ENCODE measurements at regions not wholly inside any gene's neighbourhood (a gene's known extent, or its start where the extent isn't known, plus 50 kb on each side); places are given as distances from the start of the nearest gene placed in this dataset.

DNA sequence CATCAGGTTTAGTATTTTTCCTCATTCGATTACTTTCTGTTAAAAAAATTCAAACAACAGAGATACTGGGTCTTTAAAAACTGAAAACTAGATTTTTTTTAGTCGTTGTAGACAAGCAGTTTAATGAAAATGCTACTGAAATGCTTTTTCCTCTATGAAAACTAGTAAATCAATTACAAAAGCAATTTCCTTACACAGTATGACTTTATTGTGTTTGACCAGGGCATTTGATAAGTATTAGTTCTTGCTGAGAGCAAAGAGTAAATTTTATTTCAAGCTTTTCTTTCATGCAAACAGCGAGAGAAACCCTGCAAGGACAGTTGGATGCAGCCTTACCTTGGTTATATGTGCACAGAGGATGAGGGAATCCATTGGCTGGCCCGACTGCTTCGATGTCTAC lies 308.5 kb downstream of the MAT2B start:
- H3K79me2 ChIP-seq (ENCODE audit: insufficient read depth, low read length) = no peaks in the 10 kb centered on the region

DNA sequence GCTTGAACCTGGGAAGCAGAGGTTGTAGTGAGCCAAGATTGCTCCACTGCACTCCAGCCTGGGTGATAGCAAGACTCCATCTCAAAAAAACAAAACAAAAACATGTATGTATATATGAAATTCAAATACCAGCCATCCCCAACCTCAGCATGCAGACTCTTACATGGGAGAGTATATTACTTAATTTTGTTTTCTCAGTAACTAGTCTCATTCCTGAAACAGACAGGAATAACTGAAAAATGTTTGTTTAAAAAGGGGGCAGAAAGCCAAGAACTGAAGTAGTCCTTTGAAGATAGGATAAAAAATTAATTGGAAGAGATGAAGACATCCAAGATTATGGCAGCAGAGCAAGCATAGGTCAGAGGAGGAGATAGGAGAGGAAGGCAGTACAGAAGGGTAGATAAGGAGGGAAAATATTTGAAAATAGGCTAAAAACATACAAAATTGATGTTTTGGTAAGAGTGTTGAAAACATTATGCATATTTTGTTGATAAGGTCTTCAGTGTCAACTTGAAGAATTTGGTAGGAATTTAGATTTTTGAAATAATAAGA lies 309.9 kb downstream of the MAT2B start:
- Histone ChIP-seq H3K9ac (ENCODE audit: low read length) (no peak overlapping the region), H3K36me3 (ENCODE audit: low read length) (no peaks in the 10 kb centered on the region), H3K9me2 (replicated peaks; ENCODE audit: insufficient read depth, low read length) (no peaks in the 10 kb centered on the region), H3K9me3 (ENCODE audit: insufficient read depth, low read length) (no peaks in the 10 kb centered on the region), H3K4me3 (ENCODE audit: insufficient read depth, low read length, poor library complexity, severe bottlenecking) (no peak overlapping the region), H4K20me1 (ENCODE audit: low read depth, low read length) (no peaks in the 10 kb centered on the region), H3K27ac (ENCODE audit: low read depth, low read length) (no peak overlapping the region), H3F3A (ENCODE audit: insufficient read depth) (no peaks in the 10 kb centered on the region), H2AFZ (ENCODE audit: low read depth, low read length, severe bottlenecking) (no peak overlapping the region), H3K27me3 (ENCODE audit: low read length) (no peaks in the 10 kb centered on the region), H3K4me2 (ENCODE audit: low read depth, low read length, poor library complexity, severe bottlenecking) (no peak overlapping the region), H3K79me2 (ENCODE audit: insufficient read depth, low read length) (no peaks in the 10 kb centered on the region)
- TF ChIP-seq, protein P1, sequence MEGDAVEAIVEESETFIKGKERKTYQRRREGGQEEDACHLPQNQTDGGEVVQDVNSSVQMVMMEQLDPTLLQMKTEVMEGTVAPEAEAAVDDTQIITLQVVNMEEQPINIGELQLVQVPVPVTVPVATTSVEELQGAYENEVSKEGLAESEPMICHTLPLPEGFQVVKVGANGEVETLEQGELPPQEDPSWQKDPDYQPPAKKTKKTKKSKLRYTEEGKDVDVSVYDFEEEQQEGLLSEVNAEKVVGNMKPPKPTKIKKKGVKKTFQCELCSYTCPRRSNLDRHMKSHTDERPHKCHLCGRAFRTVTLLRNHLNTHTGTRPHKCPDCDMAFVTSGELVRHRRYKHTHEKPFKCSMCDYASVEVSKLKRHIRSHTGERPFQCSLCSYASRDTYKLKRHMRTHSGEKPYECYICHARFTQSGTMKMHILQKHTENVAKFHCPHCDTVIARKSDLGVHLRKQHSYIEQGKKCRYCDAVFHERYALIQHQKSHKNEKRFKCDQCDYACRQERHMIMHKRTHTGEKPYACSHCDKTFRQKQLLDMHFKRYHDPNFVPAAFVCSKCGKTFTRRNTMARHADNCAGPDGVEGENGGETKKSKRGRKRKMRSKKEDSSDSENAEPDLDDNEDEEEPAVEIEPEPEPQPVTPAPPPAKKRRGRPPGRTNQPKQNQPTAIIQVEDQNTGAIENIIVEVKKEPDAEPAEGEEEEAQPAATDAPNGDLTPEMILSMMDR (IDR thresholded peaks at IDR 0.05; ENCODE audit: insufficient read depth, low read length, poor library complexity, severe bottlenecking) = no peak
- no peak for TF ChIP-seq EZH2phosphoT487 (conservative IDR thresholded peaks at IDR 0.05; ENCODE audit: low read length)

More for the DNA sequence above, 308.5 kb downstream of the MAT2B start:
- H4K20me1 ChIP-seq (ENCODE audit: low read depth, low read length) = no peaks in the 10 kb centered on the region
- no peak overlapping the region for H3K4me3 ChIP-seq (ENCODE audit: insufficient read depth, low read length, poor library complexity, severe bottlenecking)
- H3K4me2 ChIP-seq (ENCODE audit: low read depth, low read length, poor library complexity, severe bottlenecking) = no peak overlapping the region
- H3K27ac ChIP-seq (ENCODE audit: low read depth, low read length) = no peak overlapping the region
- no peaks in the 10 kb centered on the region for H3F3A ChIP-seq (ENCODE audit: insufficient read depth)
- H3K9ac ChIP-seq (ENCODE audit: low read length) = no peak overlapping the region
- no peaks in the 10 kb centered on the region for H3K9me3 ChIP-seq (ENCODE audit: insufficient read depth, low read length)
- TF ChIP-seq EZH2phosphoT487 (conservative IDR thresholded peaks at IDR 0.05; ENCODE audit: low read length) = no peak
- TF ChIP-seq, protein P1 (IDR thresholded peaks at IDR 0.05; ENCODE audit: insufficient read depth, low read length, poor library complexity, severe bottlenecking) = no peak
- no peaks in the 10 kb centered on the region for H3K9me2 ChIP-seq (replicated peaks; ENCODE audit: insufficient read depth, low read length)
- H3K27me3 ChIP-seq (ENCODE audit: low read length) = no peaks in the 10 kb centered on the region
- no peaks in the 10 kb centered on the region for H3K36me3 ChIP-seq (ENCODE audit: low read length)
- no peak overlapping the region for H2AFZ ChIP-seq (ENCODE audit: low read depth, low read length, severe bottlenecking)

DNA sequence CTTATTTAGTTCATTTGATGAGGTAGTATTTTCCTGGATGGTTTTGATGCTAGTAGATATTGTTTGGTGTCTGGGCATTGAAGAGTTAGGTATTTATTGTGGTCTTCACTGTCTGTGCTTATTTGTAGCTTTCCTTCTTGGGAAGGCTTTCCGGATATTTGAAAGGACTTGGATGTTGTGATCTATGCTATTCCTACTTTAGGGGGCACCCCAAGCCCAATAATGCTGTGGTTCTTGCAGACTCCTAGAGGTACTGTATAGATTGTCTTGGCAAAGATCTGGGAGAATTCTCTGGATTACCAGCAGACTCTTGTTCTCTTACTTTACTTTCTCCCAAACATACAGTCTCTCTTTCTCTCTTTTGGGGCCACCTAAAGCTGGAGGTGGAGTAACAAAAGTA lies 315.7 kb downstream of the MAT2B start:
- no peaks in the 10 kb centered on the region for H3K79me2 ChIP-seq (ENCODE audit: insufficient read depth, low read length)
- no peak overlapping the region for H3K4me2 ChIP-seq (ENCODE audit: low read depth, low read length, poor library complexity, severe bottlenecking)
- H3K9ac ChIP-seq (ENCODE audit: low read length) = no peak overlapping the region

More for the DNA sequence above, 315.7 kb downstream of the MAT2B start:
- Histone ChIP-seq H3K36me3 (ENCODE audit: low read length) (no peaks in the 10 kb centered on the region), H3K9me3 (ENCODE audit: insufficient read depth, low read length) (no peaks in the 10 kb centered on the region), H3K9me2 (replicated peaks; ENCODE audit: insufficient read depth, low read length) (no peaks in the 10 kb centered on the region), H2AFZ (ENCODE audit: low read depth, low read length, severe bottlenecking) (no peak overlapping the region), H3K4me3 (ENCODE audit: insufficient read depth, low read length, poor library complexity, severe bottlenecking) (no peak overlapping the region), H3K27ac (ENCODE audit: low read depth, low read length) (no peak overlapping the region), H4K20me1 (ENCODE audit: low read depth, low read length) (no peaks in the 10 kb centered on the region), H3K27me3 (ENCODE audit: low read length) (no peaks in the 10 kb centered on the region), H3F3A (ENCODE audit: insufficient read depth) (no peaks in the 10 kb centered on the region)
- TF ChIP-seq, protein P1 (IDR thresholded peaks at IDR 0.05; ENCODE audit: insufficient read depth, low read length, poor library complexity, severe bottlenecking) = no peak
- TF ChIP-seq EZH2phosphoT487 (conservative IDR thresholded peaks at IDR 0.05; ENCODE audit: low read length) = no peak

All from SU-DHL-6 (cell line).